Transverse colon (tissue), 4 donors: ENCODE measurements at regions not wholly inside any gene's neighbourhood (a gene's known extent, or its start where the extent isn't known, plus 50 kb on each side); places are given as distances from the start of the nearest gene placed in this dataset.

Experiments
- DNase-seq: peaks from one replicate; pipeline ENCODE4 v3.0.0-alpha.2; 2019
- H3K27ac ChIP-seq, 4 donors: fragments of 200-600 bp; sonication (generic); 2 replicates each; pipeline ENCODE4 v1.5.1; 2016 to 2018; ENCODE audit warnings: inconsistent platforms in 4 of 4
- H3K27me3 ChIP-seq: fragments of 200-600 bp; sonication (generic); 2 replicates; pipeline ENCODE4 v1.5.1; 2017; ENCODE audit warnings: inconsistent platforms
- H3K36me3 ChIP-seq, 4 donors: fragments of 200-600 bp; sonication (generic); 2 replicates each; pipeline ENCODE4 v1.5.1; 2017 to 2019; ENCODE audit warnings: inconsistent platforms in 4 of 4
- H3K4me1 ChIP-seq, 4 donors: fragments of 200-600 bp; sonication (generic); 2 replicates each; pipeline ENCODE4 v1.5.1; 2017 to 2020; ENCODE audit warnings: inconsistent platforms in 4 of 4
- H3K4me3 ChIP-seq, 4 donors: fragments of 200-600 bp; sonication (generic); 1 replicate in 1 of 4; 2 replicates in 3 of 4; pipeline versions ENCODE4 v1.5.1 to v1.6.1; 2017 to 2019; ENCODE audit warnings: inconsistent platforms in 4 of 4
- H3K9me3 ChIP-seq, 2 donors: fragments of 200-600 bp; sonication (generic); 2 replicates each; pipeline ENCODE4 v1.5.1; 2017 to 2019; ENCODE audit warnings: inconsistent platforms in 2 of 2
- EP300 ChIP-seq: sonication (generic); formaldehyde crosslinking; IDR thresholded peaks from one replicate; pipeline ENCODE4 v1.6.1; 2017; ENCODE audit warnings: antibody characterized with exemption, low read depth
- POLR2A ChIP-seq: fragments of 450-650 bp; IDR thresholded peaks from one replicate; pipeline ENCODE4 v1.6.1; 2016; ENCODE audit warnings: antibody characterized with exemption, mild to moderate bottlenecking, moderate library complexity
- POLR2AphosphoS5 ChIP-seq, 3 donors: sonication (generic); formaldehyde crosslinking; IDR thresholded peaks; one replicate each; pipeline ENCODE4 v1.6.1; 2016; ENCODE audit warnings: antibody characterized with exemption in 3 of 3
- WGBS, 2 donors: methylation state at CpG; one replicate each; pipeline ENCODE4 v1.1.5; 2018; ENCODE audit warnings: low coverage in 1 of 2; 5-methylcytosine and 5-hydroxymethylcytosine counted together
- in situ Hi-C, 4 donors: fragments of 200-750 bp; cut with MboI; loops; one replicate each; pipeline versions ENCODE4 v1.15.0 to v1.15.1; 2017; ENCODE audit warnings: low sequenced_read_pairs in 3 of 4, low pct_ligation_motif_present in 1 of 4, low pct_unique_long_range_greater_than_20kb in 1 of 4
- intact Hi-C: fragments of 100-400 bp; cut with DNase I; formaldehyde crosslinking; loops from one replicate; pipeline ENCODE4 v1.15.1; 2023; ENCODE audit warnings: low total_unique reads
- TF ChIP-seq, protein P1 (sequence below), 5 experiments: fragments of 200-600 bp in 3 of 5; fragments of 450-650 bp in 2 of 5; sonication (generic) in 3 of 5; IDR thresholded peaks; 1 replicate in 2 of 5; 2 replicates in 3 of 5; pipeline ENCODE4 v1.5.1; 2016 to 2017; ENCODE audit warnings: antibody characterized with exemption in 5 of 5, inconsistent platforms in 3 of 5, mild to moderate bottlenecking in 2 of 5, moderate library complexity in 1 of 5

DNA sequence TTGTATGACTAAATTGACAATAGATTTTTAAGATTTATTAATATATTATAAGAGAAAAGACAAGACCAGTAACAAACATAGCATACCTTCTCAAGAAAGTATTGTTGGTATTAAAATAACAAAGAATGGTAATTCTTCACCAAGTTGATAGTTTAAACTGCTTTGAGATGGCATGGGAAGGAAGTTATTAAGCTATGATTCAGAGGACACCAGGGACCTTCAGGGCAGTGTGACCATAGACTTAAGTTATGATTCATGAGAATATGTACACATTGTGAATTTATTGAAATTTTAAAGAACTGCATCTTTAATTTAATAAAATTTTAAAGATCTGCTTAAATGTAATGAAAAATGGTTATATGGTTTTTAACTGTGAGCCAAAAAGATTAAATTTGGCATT, 205.7 kb downstream of the DSEL start:
- TF ChIP-seq POLR2A (no peak), EP300 (no peak), POLR2AphosphoS5 (IDR thresholded peaks at IDR 0.05) (no peak)
- TF ChIP-seq, protein P1, sequence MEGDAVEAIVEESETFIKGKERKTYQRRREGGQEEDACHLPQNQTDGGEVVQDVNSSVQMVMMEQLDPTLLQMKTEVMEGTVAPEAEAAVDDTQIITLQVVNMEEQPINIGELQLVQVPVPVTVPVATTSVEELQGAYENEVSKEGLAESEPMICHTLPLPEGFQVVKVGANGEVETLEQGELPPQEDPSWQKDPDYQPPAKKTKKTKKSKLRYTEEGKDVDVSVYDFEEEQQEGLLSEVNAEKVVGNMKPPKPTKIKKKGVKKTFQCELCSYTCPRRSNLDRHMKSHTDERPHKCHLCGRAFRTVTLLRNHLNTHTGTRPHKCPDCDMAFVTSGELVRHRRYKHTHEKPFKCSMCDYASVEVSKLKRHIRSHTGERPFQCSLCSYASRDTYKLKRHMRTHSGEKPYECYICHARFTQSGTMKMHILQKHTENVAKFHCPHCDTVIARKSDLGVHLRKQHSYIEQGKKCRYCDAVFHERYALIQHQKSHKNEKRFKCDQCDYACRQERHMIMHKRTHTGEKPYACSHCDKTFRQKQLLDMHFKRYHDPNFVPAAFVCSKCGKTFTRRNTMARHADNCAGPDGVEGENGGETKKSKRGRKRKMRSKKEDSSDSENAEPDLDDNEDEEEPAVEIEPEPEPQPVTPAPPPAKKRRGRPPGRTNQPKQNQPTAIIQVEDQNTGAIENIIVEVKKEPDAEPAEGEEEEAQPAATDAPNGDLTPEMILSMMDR (IDR thresholded peaks at IDR 0.05): no peak
- H3K9me3 ChIP-seq: no peaks in the 10 kb centered on the region
- H3K4me3 ChIP-seq: no peak overlapping the region
- H3K4me1 ChIP-seq: no peaks in the 10 kb centered on the region
- no peaks in the 10 kb centered on the region for H3K36me3 ChIP-seq
- no peak overlapping the region for H3K27ac ChIP-seq
- no peak for DNase-seq
- in situ Hi-C loops (no loop called here), intact Hi-C loops (no loop called here)
- no peaks in the 10 kb centered on the region for H3K27me3 ChIP-seq

DNA sequence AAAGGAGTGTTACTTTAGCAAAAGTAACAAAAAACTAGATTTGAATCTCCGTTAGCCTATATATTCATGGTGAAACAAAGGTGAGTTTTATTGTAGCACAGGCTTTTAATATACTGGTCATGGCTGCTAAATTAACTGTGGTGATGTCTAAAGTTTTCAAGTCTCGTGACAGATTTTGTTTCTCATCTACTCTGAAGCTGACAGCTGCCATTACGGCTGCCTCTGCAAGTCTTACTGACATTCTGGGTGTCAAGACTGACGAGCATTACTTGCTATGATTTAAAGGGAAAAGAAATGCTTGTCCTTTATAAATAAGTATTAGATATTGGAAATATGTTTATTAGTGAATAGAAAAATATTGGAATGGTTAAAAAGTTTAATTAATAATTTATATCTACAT, 207.7 kb downstream of the DSEL start:
- in situ Hi-C loops: no loop called here
- TF ChIP-seq EP300: no peak
- TF ChIP-seq, protein P1 (IDR thresholded peaks at IDR 0.05): no peak
- no peak for TF ChIP-seq POLR2A
- no peak for TF ChIP-seq POLR2AphosphoS5 (IDR thresholded peaks at IDR 0.05)
- H3K4me1 ChIP-seq: no peaks in the 10 kb centered on the region

DNA sequence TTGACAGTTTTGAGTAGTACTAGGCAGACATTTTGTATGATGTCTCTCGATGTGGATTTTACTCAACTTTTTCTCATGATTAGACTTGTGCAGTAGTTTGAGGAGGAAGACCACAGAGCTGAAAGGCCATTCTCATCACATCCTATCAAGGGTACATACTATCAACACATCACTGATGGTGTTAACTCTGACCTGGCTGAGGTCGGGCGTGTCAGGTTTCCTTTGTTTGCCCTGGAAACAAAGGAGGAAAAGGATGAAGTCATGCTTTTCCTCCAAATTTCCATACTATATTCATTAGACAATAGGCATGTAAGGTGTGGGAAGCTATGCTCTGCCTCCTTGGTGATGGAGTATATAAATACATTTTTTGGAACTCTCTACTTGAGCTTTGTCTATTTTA, 211.1 kb downstream of the DSEL start:
- intact Hi-C loops: no loop called here
- Histone ChIP-seq H3K4me1 (peaks cover 0 to 3% (median 0%) of the 10 kb centered on the region in 4 donors), H3K9me3 (no peaks in the 10 kb centered on the region), H3K4me3 (no peak overlapping the region), H3K27me3 (no peaks in the 10 kb centered on the region), H3K36me3 (no peaks in the 10 kb centered on the region), H3K27ac (no peak overlapping the region)
- no peak for DNase-seq
- no peak for TF ChIP-seq POLR2AphosphoS5 (IDR thresholded peaks at IDR 0.05)
- TF ChIP-seq POLR2A: no peak
- TF ChIP-seq, protein P1 (IDR thresholded peaks at IDR 0.05): no peak
- no peak for TF ChIP-seq EP300
- 65 to 74% methylated on average over 3 of the region's 3 CpGs for whole genome bisulfite sequencing, 2 donors
- in situ Hi-C loops: no loop called here

More for the DNA sequence above, 207.7 kb downstream of the DSEL start:
- 63 to 67% methylated on average over 4 of the region's 4 CpGs for WGBS, 2 donors
- no peaks in the 10 kb centered on the region for H3K36me3 ChIP-seq
- no peak for DNase-seq
- no peaks in the 10 kb centered on the region for H3K27me3 ChIP-seq
- no peak overlapping the region for H3K4me3 ChIP-seq
- H3K9me3 ChIP-seq: no peaks in the 10 kb centered on the region
- H3K27ac ChIP-seq: no peak overlapping the region
- intact Hi-C loops: no loop called here

DNA sequence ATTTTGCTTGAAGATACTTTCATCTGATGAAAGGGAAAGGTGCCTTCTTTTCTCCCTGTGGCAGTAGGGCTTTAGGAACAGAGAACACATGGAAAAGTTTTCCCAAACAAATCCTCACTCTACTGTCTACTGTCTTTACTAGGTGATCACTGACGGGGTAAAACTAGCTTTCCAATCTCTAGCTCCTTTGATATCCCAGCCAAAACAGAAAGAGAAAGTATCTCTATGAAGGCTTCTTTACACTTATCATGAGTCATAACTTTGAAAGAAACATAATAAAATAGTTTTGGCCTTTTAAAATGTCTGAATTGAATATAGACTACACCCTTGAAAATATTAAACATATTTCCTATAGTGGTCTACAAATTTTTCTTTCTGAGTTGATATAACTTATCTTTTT, 214.5 kb downstream of the DSEL start:
- 14 to 26% methylated on average over 1 of the region's 1 CpG for WGBS, 2 donors
- intact Hi-C loops (no loop called here), in situ Hi-C loops (no loop called here)
- Histone ChIP-seq H3K4me3 (no peak overlapping the region), H3K27ac (no peak overlapping the region), H3K36me3 (no peaks in the 10 kb centered on the region), H3K9me3 (no peaks in the 10 kb centered on the region), H3K27me3 (no peaks in the 10 kb centered on the region), H3K4me1 (peaks cover 0 to 3% (median 0%) of the 10 kb centered on the region in 4 donors)
- no peak for DNase-seq
- TF ChIP-seq POLR2AphosphoS5 (IDR thresholded peaks at IDR 0.05) (no peak), POLR2A (no peak), EP300 (no peak)
- TF ChIP-seq, protein P1 (IDR thresholded peaks at IDR 0.05): no peak
